H1 (cell line): ENCODE measurements at regions not wholly inside any gene's neighbourhood (a gene's known extent, or its start where the extent isn't known, plus 50 kb on each side); places are given as distances from the start of the nearest gene placed in this dataset.

Experiments used
- CTCF ChIA-PET: fragments of 300-600 bp; sonication (Branson Sonifier 250); formaldehyde crosslinking; loops from one replicate; lab custom pipeline; 2021; ENCODE audit not compliant: partially characterized antibody; lab: Charles Lee
- POLR2A ChIA-PET: fragments of 300-600 bp; sonication (Branson Sonifier 250); formaldehyde crosslinking; loops from one replicate; lab custom pipeline; 2021; ENCODE audit warnings: inconsistent platforms; ENCODE audit not compliant: partially characterized antibody; lab: Charles Lee
- DNase-seq, 2 experiments: peaks; one replicate each; pipeline versions ENCODE4 v3.0.0 to v3.0.0-alpha.2; 2010 to 2022; ENCODE audit warnings: low spot score in 2 of 2, low read depth in 1 of 2, mixed read lengths in 1 of 2
- FAIRE-seq: peaks from 2 replicates; lab custom pipeline; 2011; peaks lifted over from hg19 to GRCh38; lab: Jason Lieb, UNC
- H2AFZ ChIP-seq: 2 replicates; pipeline ENCODE4 v1.8.1; 2012; ENCODE audit warnings: low read length, inconsistent platforms
- H2AK5ac ChIP-seq: 2 replicates; pipeline ENCODE4 v1.6.1; 2013; ENCODE audit warnings: low read depth, low read length
- H2BK120ac ChIP-seq: replicated peaks from 2 replicates; pipeline ENCODE3; 2013; ENCODE audit warnings: low read depth, low read length, inconsistent platforms
- H2BK12ac ChIP-seq: 2 replicates; pipeline ENCODE4 v1.6.1; 2013; ENCODE audit warnings: low read depth, low read length
- H2BK15ac ChIP-seq: 2 replicates; pipeline ENCODE4 v1.6.1; 2013; ENCODE audit warnings: low read length
- H2BK20ac ChIP-seq: 2 replicates; pipeline ENCODE4 v1.6.1; 2013; ENCODE audit warnings: low read length
- H2BK5ac ChIP-seq: 2 replicates; pipeline ENCODE4 v1.6.1; 2013; ENCODE audit warnings: low read depth, low read length
- H3K14ac ChIP-seq: 2 replicates; pipeline ENCODE4 v1.6.1; 2013; ENCODE audit warnings: inconsistent platforms; ENCODE audit not compliant: insufficient read length
- H3K18ac ChIP-seq: 2 replicates; pipeline ENCODE4 v1.6.1; 2013; ENCODE audit warnings: low read length; ENCODE audit errors: extremely low read depth
- H3K23ac ChIP-seq: 2 replicates; pipeline ENCODE4 v1.6.1; 2013; ENCODE audit warnings: inconsistent platforms; ENCODE audit not compliant: insufficient read length
- H3K23me2 ChIP-seq: 2 replicates; pipeline ENCODE4 v1.6.1; 2013; ENCODE audit warnings: low read depth, low read length
- H3K27ac ChIP-seq: 2 replicates; pipeline ENCODE4 v1.6.1; 2011; ENCODE audit warnings: low read depth, low read length, inconsistent platforms
- H3K27me3 ChIP-seq, 4 experiments: replicated peaks in 1 of 4; 1 replicate in 1 of 4; 2 replicates in 3 of 4; pipeline versions ENCODE4 v1.6.1 to v1.8.1; 2011 to 2013; ENCODE audit warnings: low read length in 3 of 4, mild to moderate bottlenecking in 3 of 4, inconsistent platforms in 2 of 4, mixed read lengths in 2 of 4, moderate library complexity in 1 of 4; ENCODE audit not compliant: control insufficient read depth in 3 of 4, insufficient read depth in 3 of 4; ENCODE audit errors: extremely low read depth in 1 of 4
- H3K36me3 ChIP-seq, 4 experiments: 2 replicates each; pipeline versions ENCODE4 v1.6.1 to v1.8.1; 2011 to 2013; ENCODE audit warnings: mild to moderate bottlenecking in 4 of 4, low read length in 3 of 4, moderate library complexity in 2 of 4, control low read depth in 1 of 4, inconsistent platforms in 1 of 4; ENCODE audit not compliant: insufficient read depth in 4 of 4, control insufficient read depth in 2 of 4
- H3K4ac ChIP-seq: replicated peaks from 2 replicates; pipeline ENCODE3; 2013; ENCODE audit warnings: low read length, low read depth, mixed read lengths, inconsistent platforms; ENCODE audit not compliant: insufficient read length
- H3K4me1 ChIP-seq, 4 experiments: replicated peaks in 1 of 4; 1 replicate in 1 of 4; 2 replicates in 3 of 4; pipeline versions ENCODE4 v1.6.1 to v1.8.1; 2011 to 2013; ENCODE audit warnings: low read length in 3 of 4, inconsistent platforms in 2 of 4, mixed read lengths in 1 of 4; ENCODE audit not compliant: insufficient read depth in 4 of 4, control insufficient read depth in 3 of 4
- H3K4me2 ChIP-seq, 2 experiments: 2 replicates each; pipeline versions ENCODE4 v1.6.1 to v1.8.1; 2011 to 2013; ENCODE audit warnings: low read depth in 2 of 2, low read length in 2 of 2, control low read depth in 1 of 2, inconsistent platforms in 1 of 2, mild to moderate bottlenecking in 1 of 2; ENCODE audit not compliant: insufficient read depth in 1 of 2
- H3K4me3 ChIP-seq, 4 experiments: fragments of 200-600, 300-600 bp in 1 of 4; sonication (generic), shearing (Covaris generic), sonication (Bioruptor Twin) in 1 of 4; 2 replicates each; pipeline versions ENCODE4 v1.5.1 to v1.8.1; 2011 to 2016; ENCODE audit warnings: low read length in 4 of 4, low read depth in 3 of 4, control low read depth in 2 of 4, inconsistent platforms in 2 of 4, mild to moderate bottlenecking in 2 of 4, mixed read lengths in 1 of 4, moderate library complexity in 1 of 4; ENCODE audit not compliant: insufficient read depth in 2 of 4; ENCODE audit errors: extremely low read depth in 1 of 4
- H3K56ac ChIP-seq: replicated peaks from 2 replicates; pipeline ENCODE3; 2013; ENCODE audit warnings: low read depth, mild to moderate bottlenecking, mixed read lengths, low read length, inconsistent platforms; ENCODE audit not compliant: insufficient read length
- H3K79me1 ChIP-seq: 2 replicates; pipeline ENCODE4 v1.6.1; 2013; ENCODE audit warnings: low read depth, low read length, control low read depth
- H3K79me2 ChIP-seq, 2 experiments: 2 replicates each; pipeline versions ENCODE4 v1.6.1 to v1.8.1; 2012 to 2013; ENCODE audit warnings: low read length in 2 of 2, mild to moderate bottlenecking in 2 of 2, inconsistent platforms in 1 of 2; ENCODE audit not compliant: insufficient read depth in 2 of 2, control insufficient read depth in 1 of 2
- H3K9ac ChIP-seq, 4 experiments: replicated peaks in 1 of 4; 1 replicate in 1 of 4; 2 replicates in 3 of 4; pipeline versions ENCODE4 v1.6.1 to v1.8.1; 2011 to 2013; ENCODE audit warnings: low read depth in 3 of 4, low read length in 3 of 4, control low read depth in 2 of 4, mild to moderate bottlenecking in 2 of 4, moderate library complexity in 2 of 4, inconsistent platforms in 1 of 4; ENCODE audit errors: extremely low read depth in 1 of 4
- H3K9me3 ChIP-seq, 2 experiments: 2 replicates each; pipeline versions ENCODE4 v1.6.1 to v1.8.1; 2012 to 2013; ENCODE audit warnings: mild to moderate bottlenecking in 2 of 2, moderate library complexity in 2 of 2, control low read depth in 1 of 2, inconsistent platforms in 1 of 2, low read depth in 1 of 2, low read length in 1 of 2, mixed read lengths in 1 of 2; ENCODE audit not compliant: insufficient read depth in 2 of 2
- H4K20me1 ChIP-seq, 2 experiments: replicated peaks in 1 of 2; 2 replicates each; pipeline versions ENCODE3 to v1.8.1; 2011 to 2013; ENCODE audit warnings: inconsistent platforms in 2 of 2, low read length in 2 of 2, mild to moderate bottlenecking in 1 of 2; ENCODE audit not compliant: insufficient read depth in 2 of 2, control insufficient read depth in 1 of 2
- H4K5ac ChIP-seq: 2 replicates; pipeline ENCODE4 v1.6.1; 2013; ENCODE audit warnings: low read length, low read depth, mixed read lengths, inconsistent platforms; ENCODE audit not compliant: insufficient read length
- H4K8ac ChIP-seq: 2 replicates; pipeline ENCODE4 v1.8.0; 2013; ENCODE audit warnings: mild to moderate bottlenecking, moderate library complexity, low read length, inconsistent platforms; ENCODE audit not compliant: insufficient read depth; ENCODE audit errors: extremely low read depth
- H4K91ac ChIP-seq: replicated peaks from 2 replicates; pipeline ENCODE3; 2013; ENCODE audit warnings: low read length, mixed read lengths, inconsistent platforms; ENCODE audit not compliant: insufficient read length
- RNF2 ChIP-seq: fragments of 200-900, 300-1000 bp; sonication (generic); IDR thresholded peaks from 2 replicates; pipeline ENCODE4 v1.7.1; 2016; ENCODE audit warnings: borderline replicate concordance, low read depth, mild to moderate bottlenecking, antibody characterized with exemption, low read length; ENCODE audit not compliant: poor library complexity, severe bottlenecking; ENCODE audit errors: missing control alignments
- WGBS, 2 experiments: shearing (Covaris generic) in 1 of 2; methylation state at CpG; one replicate each; pipeline versions ENCODE4 v1.1.6 to v1.1.7; 2013 to 2015; ENCODE audit warnings: low lambda C conversion rate in 2 of 2, mixed read lengths in 2 of 2, inconsistent platforms in 1 of 2, low coverage in 1 of 2, missing lambda C conversion rate in 1 of 2; ENCODE audit not compliant: insufficient replicate concordance in 2 of 2, insufficient coverage in 1 of 2, insufficient read length in 1 of 2; ENCODE audit errors: extremely low coverage in 1 of 2, missing lambda C conversion rate in 1 of 2; 5-methylcytosine and 5-hydroxymethylcytosine counted together

DNA sequence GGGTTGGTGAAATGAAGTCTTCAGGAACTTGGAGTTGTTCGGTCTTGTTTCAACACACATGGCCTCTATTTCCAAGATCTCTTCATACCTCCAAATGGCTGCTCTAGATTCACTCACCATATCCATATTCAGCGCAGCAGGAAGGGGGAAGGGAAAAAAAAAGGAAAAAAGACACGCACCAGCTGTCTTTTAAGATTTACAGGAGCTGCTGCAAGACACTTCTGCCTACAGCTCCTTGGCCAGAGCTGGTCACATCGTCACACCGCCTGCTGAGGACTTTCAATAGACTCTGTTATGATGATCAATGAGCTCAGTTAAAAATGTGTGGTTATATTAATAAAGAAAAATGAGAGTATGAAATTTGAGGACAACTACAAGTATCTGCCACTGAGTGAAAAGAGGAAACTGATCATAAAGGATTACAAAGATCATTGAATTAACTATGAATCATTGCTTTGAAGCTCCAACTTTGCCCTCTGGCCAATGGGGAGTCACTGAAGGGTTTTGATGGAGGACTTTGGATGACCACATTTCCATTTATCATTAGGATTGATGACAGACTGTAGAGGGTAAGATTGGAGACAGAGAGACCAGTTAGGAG lies 182.1 kb upstream of the HMGA2 start:
- H3K27me3 ChIP-seq = no peaks in the 10 kb centered on the region
- ChIA-PET CTCF (interaction anchor here (0.7 to 2.7 kb wide), 3 partner anchors 14 to 43 kb away, joined by 3 to 7 read pairs (median 4); no protein-coding TSS in a partner anchor), POLR2A (interaction anchor here (0.7 kb wide), 1 partner anchor 246 kb away, joined by 3 read pairs; no protein-coding TSS in a partner anchor)
- H4K5ac ChIP-seq = no peak overlapping the region
- no peak overlapping the region for H3K18ac ChIP-seq
- no peaks in the 10 kb centered on the region; the same call in 1 of the 2 replicates for H3K23me2 ChIP-seq
- H4K8ac ChIP-seq = no peak overlapping the region
- no peak overlapping the region for H3K9ac ChIP-seq
- H3K14ac ChIP-seq = no peak overlapping the region
- H3K4me1 ChIP-seq = no peaks in the 10 kb centered on the region
- no peak overlapping the region for H2AFZ ChIP-seq
- H3K9me3 ChIP-seq = no peaks in the 10 kb centered on the region
- H3K4ac ChIP-seq = no peak overlapping the region
- H3K23ac ChIP-seq = no peak overlapping the region
- no peaks in the 10 kb centered on the region for H3K79me1 ChIP-seq
- H2BK12ac ChIP-seq = no peak overlapping the region
- no peak overlapping the region for H2BK5ac ChIP-seq
- no peak for TF ChIP-seq RNF2
- TF ChIP-seq, all 59 proteins: peak for 0
- no peak overlapping the region for H3K4me2 ChIP-seq
- H3K27ac ChIP-seq = no peak overlapping the region
- no peak overlapping the region for H4K91ac ChIP-seq
- no peak overlapping the region for H3K4me3 ChIP-seq
- no peak overlapping the region for H2BK15ac ChIP-seq
- 92% methylated on average over 5 of the region's 5 CpGs; no CpG with 5 or more reads in 1 of the 2 experiments for WGBS, 2 experiments
- no peak for FAIRE-seq
- H3K79me2 ChIP-seq = no peaks in the 10 kb centered on the region
- no peak overlapping the region for H3K56ac ChIP-seq
- no peaks in the 10 kb centered on the region for H4K20me1 ChIP-seq
- DNase-seq = no peak
- no peak overlapping the region for H2BK120ac ChIP-seq
- H3K36me3 ChIP-seq = no peaks in the 10 kb centered on the region
- no peak overlapping the region for H2AK5ac ChIP-seq
- H2BK20ac ChIP-seq = no peak overlapping the region
